Spleen (tissue), 11 donors: ENCODE measurements at regions not wholly inside any gene's neighbourhood (a gene's known extent, or its start where the extent isn't known, plus 50 kb on each side); places are given as distances from the start of the nearest gene placed in this dataset.

Experiments used
- DNase-seq: peaks from one replicate; pipeline ENCODE4 v3.0.0-alpha.2; 2020
- H3K27ac ChIP-seq, 8 donors: fragments of 200-600 bp; sonication (generic) in 7 of 8; 1 replicate in 4 of 8; 2 replicates in 4 of 8; pipeline versions ENCODE4 v1.5.0 to v1.8.0; 2016 to 2021; ENCODE audit warnings: inconsistent platforms in 4 of 8, mild to moderate bottlenecking in 4 of 8, moderate library complexity in 1 of 8
- H3K27me3 ChIP-seq, 7 donors: fragments of 200-600 bp; sonication (generic) in 6 of 7; replicated peaks in 1 of 7; 1 replicate in 4 of 7; 2 replicates in 3 of 7; pipeline versions ENCODE4 v1.5.0 to v1.8.0; 2016 to 2021; ENCODE audit warnings: inconsistent platforms in 3 of 7, mild to moderate bottlenecking in 1 of 7
- H3K36me3 ChIP-seq, 6 donors: fragments of 200-600 bp; sonication (generic) in 5 of 6; 1 replicate in 4 of 6; 2 replicates in 2 of 6; pipeline versions ENCODE4 v1.5.0 to v1.8.0; 2016 to 2021; ENCODE audit warnings: inconsistent platforms in 2 of 6
- H3K4me1 ChIP-seq, 6 donors: fragments of 200-600 bp; sonication (generic) in 5 of 6; 1 replicate in 3 of 6; 2 replicates in 3 of 6; pipeline versions ENCODE4 v1.5.0 to v1.8.0; 2016 to 2021; ENCODE audit warnings: inconsistent platforms in 3 of 6
- H3K4me3 ChIP-seq, 8 donors: fragments of 200-600 bp; sonication (generic) in 7 of 8; 1 replicate in 4 of 8; 2 replicates in 4 of 8; pipeline versions ENCODE4 v1.5.0 to v1.8.0; 2016 to 2021; ENCODE audit warnings: inconsistent platforms in 4 of 8, mild to moderate bottlenecking in 4 of 8, moderate library complexity in 2 of 8
- H3K9me3 ChIP-seq, 8 donors: fragments of 200-600 bp; sonication (generic) in 7 of 8; 1 replicate in 4 of 8; 2 replicates in 4 of 8; pipeline versions ENCODE4 v1.5.0 to v1.8.0; 2016 to 2021; ENCODE audit warnings: inconsistent platforms in 4 of 8
- CTCF ChIP-seq, 11 experiments: fragments of 200-600 bp in 7 of 11; fragments of 450-650 bp in 4 of 11; sonication (generic) in 4 of 11; IDR thresholded peaks in 8 of 11; conservative IDR thresholded peaks in 3 of 11; 1 replicate in 7 of 11; 2 replicates in 4 of 11; pipeline versions ENCODE4 v1.4.0 to v1.8.0; 2016 to 2021; ENCODE audit warnings: antibody characterized with exemption in 11 of 11, inconsistent platforms in 4 of 11, mild to moderate bottlenecking in 1 of 11
- POLR2A ChIP-seq, 3 donors: fragments of 450-650 bp; IDR thresholded peaks; one replicate each; pipeline ENCODE4 v1.5.1; 2017; ENCODE audit warnings: antibody characterized with exemption in 3 of 3, mild to moderate bottlenecking in 1 of 3
- POLR2AphosphoS5 ChIP-seq, 3 donors: sonication (generic); formaldehyde crosslinking; IDR thresholded peaks; one replicate each; pipeline ENCODE4 v1.5.1; 2017; ENCODE audit warnings: antibody characterized with exemption in 3 of 3
- WGBS, 5 donors: extraction: QIAGEN DNeasy Blood & Tissue Kit in 3 of 5; methylation state at CpG; one replicate each; pipeline versions ENCODE4 v1.1.5 to v1.1.7; 2013 to 2018; 5-methylcytosine and 5-hydroxymethylcytosine counted together
- intact Hi-C: fragments of 100-400 bp; cut with DNase I; formaldehyde crosslinking; loops from one replicate; pipeline ENCODE4 v1.15.0; 2023; ENCODE audit warnings: low total_unique reads
- donor health status: healthy with polysubstance abuse.
- donor health status: DM: no; HTN: no; CAD: no; lungs with moderate emphysema.
- donor health status: DM: no; HTN: no; CAD: no.
- donor health status: Bipolar disorder and iron deficiency.
- donor health status: healthy.
- donor health status: DM: no; HTN: no; CAD: no.
- donor health status: DM: yes; HTN: yes; CAD: no.

DNA sequence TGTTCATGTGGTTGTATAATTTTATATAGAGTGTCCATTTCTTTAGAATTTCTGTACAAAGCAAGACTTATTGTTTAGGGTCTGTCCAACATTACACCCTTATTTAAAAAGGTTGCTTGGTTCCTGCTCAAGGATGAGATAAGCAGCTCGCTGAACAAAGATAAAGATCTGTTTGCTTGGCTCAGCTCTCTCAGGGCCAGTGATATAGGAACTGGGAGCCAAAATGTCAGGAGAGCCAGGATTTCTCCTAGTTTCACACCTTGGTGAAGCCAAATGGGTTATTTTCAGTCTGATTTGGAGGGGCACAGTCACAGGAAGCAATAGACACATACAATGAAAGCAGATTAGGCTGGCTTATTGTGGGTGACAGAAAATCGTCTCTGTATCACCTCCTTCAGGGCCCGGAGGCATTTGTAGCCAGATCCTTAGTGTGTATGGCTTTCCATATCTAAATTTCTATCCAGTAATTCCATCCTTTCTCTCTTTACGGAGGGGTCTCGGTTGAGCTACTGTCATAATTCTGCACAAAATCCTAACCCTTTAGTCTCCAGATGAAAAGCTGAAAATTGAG is 396.4 kb downstream of the TMEM232 start:
- H3K9me3 ChIP-seq, result no peaks in the 10 kb centered on the region
- 56 to 66% (median 64%) methylated on average over 5 of the region's 5 CpGs for WGBS, 5 donors
- H3K4me3 ChIP-seq, result no peak overlapping the region
- no peak for DNase-seq
- H3K4me1 ChIP-seq, result no peaks in the 10 kb centered on the region
- intact Hi-C loops, result no loop called here
- no peaks in the 10 kb centered on the region for H3K36me3 ChIP-seq
- no peaks in the 10 kb centered on the region for H3K27me3 ChIP-seq
- TF ChIP-seq POLR2AphosphoS5 (IDR thresholded peaks at IDR 0.05) (no peak), POLR2A (IDR thresholded peaks at IDR 0.05) (no peak), CTCF (IDR thresholded peaks at IDR 0.05 in 8 of 11, conservative IDR thresholded peaks at IDR 0.05 in 3 of 11) (no peak)
- H3K27ac ChIP-seq, result no peak overlapping the region

GRCh38 chr5:110333384-110333783 is 393.1 kb downstream of the TMEM232 start:
- Histone ChIP-seq H3K36me3 (no peaks in the 10 kb centered on the region), H3K27me3 (no peaks in the 10 kb centered on the region), H3K4me3 (no peak overlapping the region), H3K27ac (no peak overlapping the region), H3K4me1 (no peaks in the 10 kb centered on the region), H3K9me3 (no peaks in the 10 kb centered on the region)
- no peak for TF ChIP-seq POLR2AphosphoS5 (IDR thresholded peaks at IDR 0.05)
- TF ChIP-seq POLR2A (IDR thresholded peaks at IDR 0.05), result no peak
- no peak for TF ChIP-seq CTCF (IDR thresholded peaks at IDR 0.05 in 8 of 11, conservative IDR thresholded peaks at IDR 0.05 in 3 of 11)
- intact Hi-C loops, result no loop called here
- no peak for DNase-seq
- 56 to 72% (median 66%) methylated on average over 4 of the region's 4 CpGs for WGBS, 5 donors

- Histone ChIP-seq H3K4me1 (no peaks in the 10 kb centered on the region), H3K36me3 (no peaks in the 10 kb centered on the region), H3K4me3 (no peak overlapping the region), H3K27ac (no peak overlapping the region), H3K27me3 (no peaks in the 10 kb centered on the region), H3K9me3 (no peaks in the 10 kb centered on the region)
- DNase-seq, result no peak
- intact Hi-C loops, result no loop called here
- 47 to 52% (median 49%) methylated on average over 4 of the region's 4 CpGs for WGBS, 5 donors
- TF ChIP-seq POLR2A (IDR thresholded peaks at IDR 0.05) (no peak), POLR2AphosphoS5 (IDR thresholded peaks at IDR 0.05) (no peak), CTCF (IDR thresholded peaks at IDR 0.05 in 8 of 11, conservative IDR thresholded peaks at IDR 0.05 in 3 of 11) (no peak)
Observed at GRCh38 chr5:110335361-110336066, 391.0 kb downstream of the TMEM232 start.

DNA sequence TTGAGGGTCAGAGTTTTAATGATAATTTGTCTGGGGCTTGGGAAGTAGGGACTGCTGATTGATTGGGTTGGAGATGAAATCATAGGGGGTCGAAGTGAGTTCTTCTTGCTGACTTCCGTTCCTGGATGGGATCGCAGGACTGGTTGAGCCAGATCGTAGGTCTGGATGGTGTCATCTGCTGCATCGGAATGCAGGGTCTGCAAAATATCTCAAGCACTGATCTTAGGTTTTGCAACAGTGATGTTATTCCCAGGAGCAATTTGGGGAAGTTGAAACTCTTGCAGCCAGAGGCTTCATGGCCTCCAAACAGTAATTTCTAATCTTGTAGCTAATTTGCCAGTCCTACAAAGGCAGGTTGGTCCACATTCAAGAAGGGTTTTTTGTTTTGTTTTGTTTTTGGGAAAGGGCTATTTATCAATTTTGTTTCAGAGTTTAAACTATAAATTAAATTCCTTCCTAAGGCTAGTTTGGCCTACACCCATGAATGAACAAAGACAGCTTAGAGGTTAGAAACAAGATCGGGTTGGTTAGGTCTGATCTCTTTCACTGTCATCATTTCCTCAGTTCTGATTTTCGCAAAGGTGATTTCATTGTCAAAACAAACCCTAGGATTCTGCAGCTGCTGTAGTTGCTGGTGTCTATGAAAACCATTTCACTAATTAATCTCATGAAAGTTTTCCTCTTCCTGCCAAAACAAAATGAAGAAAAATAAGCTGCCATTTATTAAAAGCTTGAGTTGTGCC is 388.0 kb downstream of the TMEM232 start:
- DNase-seq, result no peak
- Histone ChIP-seq H3K36me3 (no peaks in the 10 kb centered on the region), H3K27ac (no peak overlapping the region), H3K9me3 (no peaks in the 10 kb centered on the region), H3K27me3 (no peaks in the 10 kb centered on the region), H3K4me1 (no peaks in the 10 kb centered on the region), H3K4me3 (no peak overlapping the region)
- 71 to 89% (median 81%) methylated on average over 7 of the region's 7 CpGs for WGBS, 5 donors
- no peak for TF ChIP-seq CTCF (IDR thresholded peaks at IDR 0.05 in 8 of 11, conservative IDR thresholded peaks at IDR 0.05 in 3 of 11)
- no peak for TF ChIP-seq POLR2A (IDR thresholded peaks at IDR 0.05)
- TF ChIP-seq POLR2AphosphoS5 (IDR thresholded peaks at IDR 0.05), result no peak
- intact Hi-C loops, result no loop called here
